Uterus (tissue), 3 donors: ENCODE measurements at regions not wholly inside any gene's neighbourhood (a gene's known extent, or its start where the extent isn't known, plus 50 kb on each side); places are given as distances from the start of the nearest gene placed in this dataset.

ENCODE experiments used
- DNase-seq, 2 donors: peaks; one replicate each; pipeline ENCODE4 v3.0.0-alpha.2; 2019 to 2020
- H3K27ac ChIP-seq, 2 donors: fragments of 200-600 bp; sonication (generic); 1 replicate in 1 of 2; 2 replicates in 1 of 2; pipeline ENCODE4 v1.5.1; 2016 to 2018
- H3K27me3 ChIP-seq, 2 donors: fragments of 200-600 bp; sonication (generic); one replicate each; pipeline ENCODE4 v1.5.1; 2018 to 2019; ENCODE audit warnings: control low read depth in 1 of 2
- H3K36me3 ChIP-seq, 2 donors: fragments of 200-600 bp; sonication (generic); one replicate each; pipeline ENCODE4 v1.5.1; 2019; ENCODE audit warnings: control low read depth in 1 of 2
- H3K4me1 ChIP-seq, 2 donors: fragments of 200-600 bp; sonication (generic); one replicate each; pipeline ENCODE4 v1.5.1; 2018 to 2019; ENCODE audit warnings: control low read depth in 1 of 2
- H3K4me3 ChIP-seq, 2 donors: fragments of 200-600 bp; sonication (generic); 1 replicate in 1 of 2; 2 replicates in 1 of 2; pipeline ENCODE4 v1.5.1; 2018 to 2019; ENCODE audit warnings: mild to moderate bottlenecking in 1 of 2
- H3K9me3 ChIP-seq, 2 donors: fragments of 200-600 bp; sonication (generic); one replicate each; pipeline ENCODE4 v1.5.1; 2019; ENCODE audit warnings: control low read depth in 1 of 2
- CTCF ChIP-seq, 4 experiments: fragments of 200-600 bp in 2 of 4; fragments of 450-650 bp in 2 of 4; sonication (generic) in 2 of 4; IDR thresholded peaks; one replicate each; pipeline ENCODE4 v1.5.1; 2016 to 2019; ENCODE audit warnings: antibody characterized with exemption in 4 of 4, mild to moderate bottlenecking in 2 of 4, moderate library complexity in 1 of 4
- POLR2A ChIP-seq, 2 donors: fragments of 450-650 bp; IDR thresholded peaks; one replicate each; pipeline ENCODE4 v1.6.1; 2016; ENCODE audit warnings: antibody characterized with exemption in 2 of 2, mild to moderate bottlenecking in 1 of 2, moderate library complexity in 1 of 2
- intact Hi-C: fragments of 100-400 bp; cut with DNase I; formaldehyde crosslinking; loops from one replicate; pipeline ENCODE4 v1.15.1; 2023; ENCODE audit warnings: low total_unique reads
- donor health status: DM: yes; HTN: yes; CAD: no.

GRCh38 chr19:27770095-27770494 lies 1442.9 kb downstream of the UQCRFS1 start:
- H3K4me3 ChIP-seq: no peak overlapping the region
- peaks cover 0 to 29% of the 10 kb centered on the region in 2 donors for H3K9me3 ChIP-seq
- no peaks in the 10 kb centered on the region for H3K27me3 ChIP-seq
- DNase-seq: no peak
- intact Hi-C loops: no loop called here
- TF ChIP-seq POLR2A (IDR thresholded peaks at IDR 0.05): no peak
- TF ChIP-seq CTCF (IDR thresholded peaks at IDR 0.05): no peak
- H3K27ac ChIP-seq: no peak overlapping the region
- H3K4me1 ChIP-seq: no peaks in the 10 kb centered on the region
- H3K36me3 ChIP-seq: no peaks in the 10 kb centered on the region

GRCh38 chr19:27767234-27767633 lies 1445.7 kb downstream of the UQCRFS1 start:
- no peak overlapping the region for H3K27ac ChIP-seq
- DNase-seq: no peak

GRCh38 chr19:27765912-27766725 lies 1446.8 kb downstream of the UQCRFS1 start:
- Histone ChIP-seq H3K27me3 (no peaks in the 10 kb centered on the region), H3K4me1 (no peaks in the 10 kb centered on the region), H3K36me3 (no peaks in the 10 kb centered on the region), H3K9me3 (peaks cover 0 to 40% of the 10 kb centered on the region in 2 donors), H3K4me3 (no peak overlapping the region), H3K27ac (no peak overlapping the region)
- TF ChIP-seq CTCF (IDR thresholded peaks at IDR 0.05): no peak
- DNase-seq: no peak
- intact Hi-C loops: no loop called here

More at GRCh38 chr19:27767234-27767633, 1445.7 kb downstream of the UQCRFS1 start:
- Histone ChIP-seq H3K4me1 (no peaks in the 10 kb centered on the region), H3K4me3 (no peak overlapping the region), H3K27me3 (no peaks in the 10 kb centered on the region), H3K9me3 (peaks cover 0 to 40% of the 10 kb centered on the region in 2 donors), H3K36me3 (no peaks in the 10 kb centered on the region)
- TF ChIP-seq CTCF (IDR thresholded peaks at IDR 0.05) (no peak), POLR2A (IDR thresholded peaks at IDR 0.05) (no peak)
- intact Hi-C loops: no loop called here

- H3K9me3 ChIP-seq: peaks cover 0 to 40% of the 10 kb centered on the region in 2 donors
- H3K27me3 ChIP-seq: no peaks in the 10 kb centered on the region
- DNase-seq: no peak
- H3K4me1 ChIP-seq: no peaks in the 10 kb centered on the region
- H3K36me3 ChIP-seq: no peaks in the 10 kb centered on the region
- TF ChIP-seq CTCF (IDR thresholded peaks at IDR 0.05) (no peak), POLR2A (IDR thresholded peaks at IDR 0.05) (no peak)
- no peak overlapping the region for H3K27ac ChIP-seq
- no peak overlapping the region for H3K4me3 ChIP-seq
- intact Hi-C loops: no loop called here
Measured at GRCh38 chr19:27765397-27765796, 1447.6 kb downstream of the UQCRFS1 start.

GRCh38 chr19:27764186-27764804 lies 1448.7 kb downstream of the UQCRFS1 start:
- Histone ChIP-seq H3K9me3 (peaks cover 0 to 34% of the 10 kb centered on the region in 2 donors), H3K4me3 (no peak overlapping the region), H3K27ac (no peak overlapping the region), H3K27me3 (no peaks in the 10 kb centered on the region), H3K36me3 (no peaks in the 10 kb centered on the region), H3K4me1 (no peaks in the 10 kb centered on the region)
- TF ChIP-seq CTCF (IDR thresholded peaks at IDR 0.05): no peak
- TF ChIP-seq POLR2A (IDR thresholded peaks at IDR 0.05): no peak
- DNase-seq: no peak
- intact Hi-C loops: no loop called here
